ENCODE measurements at regions not wholly inside any gene's neighbourhood (a gene's known extent, or its start where the extent isn't known, plus 50 kb on each side); places are given as distances from the start of the nearest gene placed in this dataset.

GRCh38 chr10:47104151-47104605, 192.9 kb downstream of the PTPN20 start:
- TF ChIP-seq CTCF (IDR thresholded peaks at IDR 0.05) (no peak), POLR2A (IDR thresholded peaks at IDR 0.05) (no peak)
